ENCODE measurements at regions not wholly inside any gene's neighbourhood (a gene's known extent, or its start where the extent isn't known, plus 50 kb on each side); places are given as distances from the start of the nearest gene placed in this dataset.

GRCh38 chr6:137434640-137435039, 59.6 kb downstream of the OLIG3 start:
- DNase-seq, result no peak

GRCh38 chr6:137432054-137432611, 62.1 kb downstream of the OLIG3 start:
- no peak for DNase-seq

GRCh38 chr6:137430954-137431353, 63.2 kb downstream of the OLIG3 start:
- DNase-seq, result no peak

- DNase-seq, result no peak
These were observed 66.4 kb downstream of the OLIG3 start for GRCh38 chr6:137427656-137428290.

- no peak for DNase-seq
These were observed 68.0 kb downstream of the OLIG3 start for GRCh38 chr6:137426007-137426689.

- DNase-seq, result no peak
These were observed 69.9 kb downstream of the OLIG3 start for GRCh38 chr6:137424251-137424650.

GRCh38 chr6:137423451-137424168, 70.6 kb downstream of the OLIG3 start:
- no peak for DNase-seq

- peak; percentile 13 for DNase-seq
These were observed 76.8 kb downstream of the OLIG3 start for GRCh38 chr6:137417396-137417795.

GRCh38 chr6:137416376-137417109, 77.7 kb downstream of the OLIG3 start:
- peak; percentile 72 for DNase-seq

GRCh38 chr6:137415834-137416190, 78.4 kb downstream of the OLIG3 start:
- DNase-seq, result no peak

- peak; percentile 59 for DNase-seq
These were observed 78.9 kb downstream of the OLIG3 start for GRCh38 chr6:137415127-137415833.

- no peak for DNase-seq
These were observed 79.6 kb downstream of the OLIG3 start for GRCh38 chr6:137414599-137414998.

GRCh38 chr6:137413482-137413881, 80.7 kb downstream of the OLIG3 start:
- DNase-seq, result no peak

- no peak for DNase-seq
These were observed 81.6 kb downstream of the OLIG3 start for GRCh38 chr6:137412562-137412961.

- DNase-seq, result no peak
These were observed 84.9 kb downstream of the OLIG3 start for GRCh38 chr6:137409266-137409777.

GRCh38 chr6:137407816-137408215, 86.4 kb downstream of the OLIG3 start:
- DNase-seq, result no peak

GRCh38 chr6:137405806-137406205, 88.4 kb downstream of the OLIG3 start:
- DNase-seq, result no peak

- no peak for DNase-seq
These were observed 90.3 kb downstream of the OLIG3 start for GRCh38 chr6:137403855-137404254.

- DNase-seq, result no peak
These were observed 90.8 kb downstream of the OLIG3 start for GRCh38 chr6:137403443-137403842.

GRCh38 chr6:137402143-137402680, 92.0 kb downstream of the OLIG3 start:
- no peak for DNase-seq

- DNase-seq, result no peak
These were observed 93.1 kb downstream of the OLIG3 start for GRCh38 chr6:137401088-137401487.
